ENCODE measurements at regions not wholly inside any gene's neighbourhood (a gene's known extent, or its start where the extent isn't known, plus 50 kb on each side); places are given as distances from the start of the nearest gene placed in this dataset.

GRCh38 chr3:25040748-25041147, 387.3 kb upstream of the RARB start:
- ATAC-seq (ENCODE audit: poor library complexity) (no peak), DNase-seq (no peak)
- intact Hi-C loops (cut with DNase I), result no loop called here

GRCh38 chr3:25041871-25042584, 386.0 kb upstream of the RARB start:
- ATAC-seq (ENCODE audit: poor library complexity) (peak; percentile 68), DNase-seq (no peak)
- intact Hi-C loops (cut with DNase I), result no loop called here

- DNase-seq (no peak), ATAC-seq (ENCODE audit: poor library complexity) (no peak)
- intact Hi-C loops (cut with DNase I), result no loop called here
These were observed 384.9 kb upstream of the RARB start for GRCh38 chr3:25043177-25043576.

GRCh38 chr3:25043749-25044148, 384.3 kb upstream of the RARB start:
- ATAC-seq (ENCODE audit: poor library complexity) (no peak), DNase-seq (no peak)
- intact Hi-C loops (cut with DNase I), result no loop called here

GRCh38 chr3:25044762-25045710, 383.0 kb upstream of the RARB start:
- ATAC-seq (ENCODE audit: poor library complexity) (peak; percentile 84), DNase-seq (no peak)
- intact Hi-C loops (cut with DNase I), result no loop called here

GRCh38 chr3:25046911-25047771, 380.9 kb upstream of the RARB start:
- intact Hi-C loops (cut with DNase I), result no loop called here
- DNase-seq (no peak), ATAC-seq (ENCODE audit: poor library complexity) (no peak)

GRCh38 chr3:25049304-25049703, 378.8 kb upstream of the RARB start:
- intact Hi-C loops (cut with DNase I), result no loop called here
- ATAC-seq (ENCODE audit: poor library complexity), result no peak
- no peak for DNase-seq

GRCh38 chr3:25053360-25053759, 374.7 kb upstream of the RARB start:
- ATAC-seq (ENCODE audit: poor library complexity), result no peak
- DNase-seq, result no peak
- intact Hi-C loops (cut with DNase I), result no loop called here

GRCh38 chr3:25056036-25056755, 371.9 kb upstream of the RARB start:
- intact Hi-C loops (cut with DNase I), result no loop called here
- DNase-seq (no peak), ATAC-seq (ENCODE audit: poor library complexity) (no peak)

GRCh38 chr3:25056803-25057351, 371.2 kb upstream of the RARB start:
- intact Hi-C loops (cut with DNase I), result no loop called here
- no peak for ATAC-seq (ENCODE audit: poor library complexity)

GRCh38 chr3:25057379-25057778, 370.7 kb upstream of the RARB start:
- DNase-seq, result no peak
- intact Hi-C loops (cut with DNase I), result no loop called here
- ATAC-seq (ENCODE audit: poor library complexity), result peak; percentile 27

More at GRCh38 chr3:25056803-25057351, 371.2 kb upstream of the RARB start:
- no peak for DNase-seq

GRCh38 chr3:25064681-25065080, 363.4 kb upstream of the RARB start:
- no peak for ATAC-seq (ENCODE audit: poor library complexity)
- intact Hi-C loops (cut with DNase I), result no loop called here
- no peak for DNase-seq

GRCh38 chr3:25069970-25070369, 358.1 kb upstream of the RARB start:
- DNase-seq (no peak), ATAC-seq (ENCODE audit: poor library complexity) (no peak)
- intact Hi-C loops (cut with DNase I), result no loop called here

GRCh38 chr3:25071846-25072245, 356.2 kb upstream of the RARB start:
- intact Hi-C loops (cut with DNase I), result no loop called here
- DNase-seq, result no peak
- no peak for ATAC-seq (ENCODE audit: poor library complexity)

- ATAC-seq (ENCODE audit: poor library complexity) (no peak), DNase-seq (no peak)
- intact Hi-C loops (cut with DNase I), result no loop called here
These were observed 354.6 kb upstream of the RARB start for GRCh38 chr3:25073423-25073822.

GRCh38 chr3:25074149-25074548, 353.9 kb upstream of the RARB start:
- DNase-seq, result no peak
- intact Hi-C loops (cut with DNase I), result no loop called here
- peak; percentile 66 for ATAC-seq (ENCODE audit: poor library complexity)

- ATAC-seq (ENCODE audit: poor library complexity) (no peak), DNase-seq (no peak)
- intact Hi-C loops (cut with DNase I), result no loop called here
These were observed 347.6 kb upstream of the RARB start for GRCh38 chr3:25080461-25080860.

- DNase-seq, result no peak
- intact Hi-C loops (cut with DNase I), result no loop called here
- ATAC-seq (ENCODE audit: poor library complexity), result no peak
These were observed 344.0 kb upstream of the RARB start for GRCh38 chr3:25084016-25084415.

Measured in Right ventricle myocardium superior (tissue), 1 donor.